ENCODE measurements at regions not wholly inside any gene's neighbourhood (a gene's known extent, or its start where the extent isn't known, plus 50 kb on each side); places are given as distances from the start of the nearest gene placed in this dataset.

- TF ChIP-seq CTCF (IDR thresholded peaks at IDR 0.05) (no peak), POLR2A (IDR thresholded peaks at IDR 0.05) (no peak)
Measured at GRCh38 chr5:24059716-24060115, 552.3 kb downstream of the PRDM9 start.

Measured in heart left ventricle (tissue), 13 donors.